DND-41 (cell line): ENCODE measurements at regions not wholly inside any gene's neighbourhood (a gene's known extent, or its start where the extent isn't known, plus 50 kb on each side); places are given as distances from the start of the nearest gene placed in this dataset.

Experiments
- ATAC-seq: fragments of 200-7000 bp; cut with Tn5 transposase; 3 replicates; pipeline ENCODE4 v1.9.1; 2021; ENCODE audit warnings: low read depth; ENCODE audit not compliant: insufficient read depth
- DNase-seq: peaks from one replicate; pipeline ENCODE4 v3.0.0-alpha.2; 2020
- H2AFZ ChIP-seq: 2 replicates; pipeline ENCODE4 v1.6.0; 2012; ENCODE audit warnings: low read depth, low read length
- H3K27ac ChIP-seq: 2 replicates; pipeline ENCODE4 v1.5.1; 2012; ENCODE audit warnings: low read length, inconsistent platforms
- H3K27me3 ChIP-seq: fragments of 200-600 bp; sonication (generic); 2 replicates; pipeline ENCODE4 v1.6.0; 2012; ENCODE audit warnings: low read length, mild to moderate bottlenecking, inconsistent platforms; ENCODE audit not compliant: insufficient read depth, poor library complexity
- H3K36me3 ChIP-seq: 2 replicates; pipeline ENCODE4 v1.5.1; 2012; ENCODE audit warnings: low read length, inconsistent platforms; ENCODE audit not compliant: insufficient read depth
- H3K4me1 ChIP-seq: 2 replicates; pipeline ENCODE4 v1.5.1; 2012; ENCODE audit warnings: mild to moderate bottlenecking, low read length; ENCODE audit not compliant: insufficient read depth
- H3K4me2 ChIP-seq: 2 replicates; pipeline ENCODE4 v1.6.0; 2012; ENCODE audit warnings: mild to moderate bottlenecking, moderate library complexity, low read length, inconsistent platforms; ENCODE audit not compliant: insufficient read depth
- H3K4me3 ChIP-seq, 2 experiments: fragments of 200-600 bp in 1 of 2; shearing (Covaris generic) in 1 of 2; 2 replicates each; pipeline ENCODE4 v1.5.1; 2012 to 2016; ENCODE audit warnings: inconsistent platforms in 2 of 2, low read length in 2 of 2, mild to moderate bottlenecking in 2 of 2, low read depth in 1 of 2, moderate library complexity in 1 of 2
- H3K79me2 ChIP-seq: 2 replicates; pipeline ENCODE4 v1.6.0; 2012; ENCODE audit warnings: low read length, inconsistent platforms; ENCODE audit not compliant: insufficient read depth
- H3K9ac ChIP-seq: 2 replicates; pipeline ENCODE4 v1.6.0; 2012; ENCODE audit warnings: low read depth, mild to moderate bottlenecking, inconsistent platforms, low read length, moderate library complexity
- H3K9me3 ChIP-seq: 2 replicates; pipeline ENCODE4 v1.5.1; 2012; ENCODE audit warnings: low read length, moderate library complexity, mild to moderate bottlenecking, inconsistent platforms; ENCODE audit not compliant: insufficient read depth, severe bottlenecking
- H4K20me1 ChIP-seq: 2 replicates; pipeline ENCODE4 v1.6.0; 2012; ENCODE audit warnings: low read length; ENCODE audit not compliant: insufficient read depth
- EZH2 ChIP-seq: IDR thresholded peaks from 3 replicates; pipeline ENCODE4 v1.6.1; 2012; ENCODE audit warnings: borderline replicate concordance, low read depth, mild to moderate bottlenecking, moderate library complexity, low read length, inconsistent platforms; ENCODE audit not compliant: severe bottlenecking
- TF ChIP-seq, protein P1 (sequence below): IDR thresholded peaks from 2 replicates; pipeline ENCODE4 v1.5.1; 2012; ENCODE audit warnings: borderline replicate concordance, low read length, moderate library complexity, mild to moderate bottlenecking; ENCODE audit not compliant: poor library complexity, severe bottlenecking; ENCODE audit errors: extremely low read depth

DNA sequence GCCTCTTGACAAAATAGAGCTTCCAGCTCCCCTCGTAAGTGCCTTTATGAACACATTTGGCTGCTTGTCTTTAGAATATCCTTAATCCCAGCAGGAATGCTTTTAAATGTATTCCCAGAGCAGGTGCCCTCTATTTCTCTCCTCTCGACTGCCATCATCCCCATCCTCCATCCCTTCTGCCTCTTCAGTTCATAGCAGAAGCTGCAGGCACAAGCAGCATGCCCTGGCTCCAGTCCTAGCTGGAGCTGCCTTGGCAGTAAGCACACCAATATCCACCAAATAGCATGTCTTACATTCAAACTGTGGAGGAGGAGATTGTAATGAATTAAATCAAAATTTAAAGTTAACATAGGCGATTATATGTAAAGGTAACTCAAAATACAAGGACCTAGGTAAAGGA is 891.3 kb upstream of the SLC39A10 start:
- H3K4me3 ChIP-seq = no peak overlapping the region
- no peak for DNase-seq
- no peaks in the 10 kb centered on the region for H3K79me2 ChIP-seq
- H3K9ac ChIP-seq = no peak overlapping the region
- ATAC-seq = no peak
- no peak overlapping the region for H2AFZ ChIP-seq
- H3K4me1 ChIP-seq = peaks cover 11% of the 10 kb centered on the region
- H3K4me2 ChIP-seq = no peak overlapping the region
- no peak overlapping the region for H3K27ac ChIP-seq
- TF ChIP-seq, protein P1, sequence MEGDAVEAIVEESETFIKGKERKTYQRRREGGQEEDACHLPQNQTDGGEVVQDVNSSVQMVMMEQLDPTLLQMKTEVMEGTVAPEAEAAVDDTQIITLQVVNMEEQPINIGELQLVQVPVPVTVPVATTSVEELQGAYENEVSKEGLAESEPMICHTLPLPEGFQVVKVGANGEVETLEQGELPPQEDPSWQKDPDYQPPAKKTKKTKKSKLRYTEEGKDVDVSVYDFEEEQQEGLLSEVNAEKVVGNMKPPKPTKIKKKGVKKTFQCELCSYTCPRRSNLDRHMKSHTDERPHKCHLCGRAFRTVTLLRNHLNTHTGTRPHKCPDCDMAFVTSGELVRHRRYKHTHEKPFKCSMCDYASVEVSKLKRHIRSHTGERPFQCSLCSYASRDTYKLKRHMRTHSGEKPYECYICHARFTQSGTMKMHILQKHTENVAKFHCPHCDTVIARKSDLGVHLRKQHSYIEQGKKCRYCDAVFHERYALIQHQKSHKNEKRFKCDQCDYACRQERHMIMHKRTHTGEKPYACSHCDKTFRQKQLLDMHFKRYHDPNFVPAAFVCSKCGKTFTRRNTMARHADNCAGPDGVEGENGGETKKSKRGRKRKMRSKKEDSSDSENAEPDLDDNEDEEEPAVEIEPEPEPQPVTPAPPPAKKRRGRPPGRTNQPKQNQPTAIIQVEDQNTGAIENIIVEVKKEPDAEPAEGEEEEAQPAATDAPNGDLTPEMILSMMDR = no peak
- no peak for TF ChIP-seq EZH2
- no peaks in the 10 kb centered on the region for H3K36me3 ChIP-seq
- no peaks in the 10 kb centered on the region for H3K27me3 ChIP-seq
- H3K9me3 ChIP-seq = no peaks in the 10 kb centered on the region
- no peaks in the 10 kb centered on the region for H4K20me1 ChIP-seq

DNA sequence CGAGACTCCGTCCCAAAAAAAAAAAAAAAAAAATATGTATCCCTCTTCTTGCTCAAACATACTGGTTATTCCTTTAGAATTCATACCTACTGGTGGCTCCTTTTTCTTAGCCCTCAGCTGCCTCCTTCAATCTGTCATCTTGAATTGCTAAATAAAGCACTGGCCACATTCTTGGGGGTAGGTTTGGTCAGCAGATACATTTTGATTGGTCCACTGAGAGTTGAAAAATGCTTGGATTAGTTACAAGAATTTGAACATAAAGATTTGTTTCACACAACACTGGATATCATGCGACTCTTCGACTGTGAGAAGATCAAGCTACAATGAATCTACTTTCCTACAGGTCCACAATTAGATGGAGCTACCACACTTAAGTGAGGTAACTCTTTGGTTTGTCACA is 906.1 kb upstream of the SLC39A10 start:
- Histone ChIP-seq H3K79me2 (no peaks in the 10 kb centered on the region), H4K20me1 (no peaks in the 10 kb centered on the region), H2AFZ (no peak overlapping the region), H3K27ac (no peak overlapping the region), H3K9ac (no peak overlapping the region), H3K36me3 (no peaks in the 10 kb centered on the region), H3K9me3 (peaks cover 2% of the 10 kb centered on the region), H3K27me3 (no peaks in the 10 kb centered on the region), H3K4me3 (no peak overlapping the region), H3K4me1 (no peaks in the 10 kb centered on the region), H3K4me2 (no peak overlapping the region)
- ATAC-seq (no peak), DNase-seq (no peak)
- TF ChIP-seq, protein P1 = no peak
- no peak for TF ChIP-seq EZH2

DNA sequence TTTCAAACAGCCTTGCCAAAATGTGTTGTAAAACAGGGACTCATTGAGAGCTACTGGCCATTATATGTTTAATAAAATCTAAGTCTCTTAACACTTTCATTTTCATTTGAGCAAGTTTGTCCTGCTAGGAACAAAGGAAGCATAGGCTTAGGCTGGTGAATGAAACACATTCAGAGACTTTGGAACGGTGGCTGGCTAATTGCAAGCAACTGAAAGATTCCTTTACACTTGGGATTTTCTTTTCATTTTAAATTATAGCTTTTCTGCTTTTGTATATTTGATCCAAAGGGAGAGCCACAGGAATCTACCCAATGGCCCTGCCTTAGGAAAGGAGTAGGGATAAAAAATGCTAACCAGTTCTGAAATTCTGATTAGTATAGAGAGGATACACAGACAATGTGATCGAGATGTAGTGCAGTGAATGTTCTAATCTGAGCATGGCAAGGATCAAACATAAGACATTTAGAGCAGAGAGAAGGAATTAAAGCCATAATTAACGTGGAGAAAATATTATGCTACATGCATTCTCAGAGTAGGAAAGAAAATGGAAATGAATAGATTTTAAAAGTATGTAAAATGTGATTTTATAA is 911.4 kb upstream of the SLC39A10 start:
- no peaks in the 10 kb centered on the region for H3K36me3 ChIP-seq
- H3K27ac ChIP-seq = no peak overlapping the region
- DNase-seq (no peak), ATAC-seq (peak; percentile 66; the same call in 2 of the 3 replicates)
- no peak overlapping the region for H3K9ac ChIP-seq
- H2AFZ ChIP-seq = peak overlapping the region; percentile 52
- no peaks in the 10 kb centered on the region for H3K79me2 ChIP-seq
- H3K4me2 ChIP-seq = peak overlapping the region; percentile 40; the same call in 1 of the 2 replicates
- peaks cover 3% of the 10 kb centered on the region; the same call in 1 of the 2 replicates for H3K4me1 ChIP-seq
- no peak overlapping the region for H3K4me3 ChIP-seq
- no peaks in the 10 kb centered on the region for H4K20me1 ChIP-seq
- no peaks in the 10 kb centered on the region for H3K9me3 ChIP-seq
- TF ChIP-seq EZH2 = no peak
- TF ChIP-seq, protein P1 = no peak
- H3K27me3 ChIP-seq = no peaks in the 10 kb centered on the region

DNA sequence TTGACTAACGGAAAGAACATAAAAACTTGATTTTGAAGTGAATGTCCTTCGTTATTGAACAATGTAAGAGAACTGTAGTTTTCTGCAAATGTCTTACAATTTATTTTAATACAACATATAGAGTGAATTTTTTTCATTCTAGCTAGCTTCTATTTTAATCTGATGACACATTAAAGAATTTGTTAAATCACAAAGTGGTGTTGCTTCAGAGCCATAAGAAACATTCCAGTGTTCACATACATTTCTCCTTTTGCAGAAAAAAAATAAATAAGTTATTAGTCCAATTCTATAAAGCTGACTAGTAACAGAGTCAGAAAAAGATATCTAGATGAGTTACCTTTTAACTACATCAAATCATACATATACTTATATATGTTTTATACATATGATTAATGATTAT is 914.3 kb upstream of the SLC39A10 start:
- Histone ChIP-seq H3K79me2 (no peaks in the 10 kb centered on the region), H3K9me3 (no peaks in the 10 kb centered on the region)

More for the DNA sequence above, 914.3 kb upstream of the SLC39A10 start:
- Histone ChIP-seq H3K4me2 (no peak overlapping the region), H3K27ac (no peak overlapping the region), H3K4me1 (peaks cover 3% of the 10 kb centered on the region; the same call in 1 of the 2 replicates), H3K4me3 (no peak overlapping the region), H4K20me1 (no peaks in the 10 kb centered on the region), H3K36me3 (no peaks in the 10 kb centered on the region), H3K9ac (no peak overlapping the region), H3K27me3 (no peaks in the 10 kb centered on the region), H2AFZ (no peak overlapping the region)
- TF ChIP-seq EZH2 = no peak
- TF ChIP-seq, protein P1 = no peak
- DNase-seq (no peak), ATAC-seq (no peak)
